OCI-LY1 (cell line): ENCODE measurements at regions not wholly inside any gene's neighbourhood (a gene's known extent, or its start where the extent isn't known, plus 50 kb on each side); places are given as distances from the start of the nearest gene placed in this dataset.

ENCODE experiments used
- CTCF ChIP-seq: fragments of 200-600 bp; sonication (generic), shearing (Covaris generic); IDR thresholded peaks from 2 replicates; pipeline ENCODE4 v1.5.1; 2017; ENCODE audit warnings: mild to moderate bottlenecking, antibody characterized with exemption, low read length, moderate library complexity, mixed read lengths
- EZH2 ChIP-seq: fragments of 200-600 bp; sonication (generic), shearing (Covaris generic); IDR thresholded peaks from 2 replicates; pipeline ENCODE4 v1.8.0; 2017; ENCODE audit warnings: borderline replicate concordance, mixed run types, mild to moderate bottlenecking, antibody characterized with exemption, low read length, moderate library complexity, mixed read lengths

- no peak for TF ChIP-seq CTCF
- no peak for TF ChIP-seq EZH2
Observed at GRCh38 chr20:9942736-9943135, 92.1 kb upstream of the ANKEF1 start.
